ENCODE measurements at regions not wholly inside any gene's neighbourhood (a gene's known extent, or its start where the extent isn't known, plus 50 kb on each side); places are given as distances from the start of the nearest gene placed in this dataset.

- TF ChIP-seq CTCF (IDR thresholded peaks at IDR 0.05; ENCODE audit: low read length) = no peak
- TF ChIP-seq EZH2 (IDR thresholded peaks at IDR 0.05; ENCODE audit: borderline replicate concordance, low read length) = no peak
Observed at GRCh38 chr5:91670563-91670962, 287.4 kb upstream of the ARRDC3 start.

Measured in OCI-LY1 (cell line).